GM12878 (cell line): ENCODE measurements at regions not wholly inside any gene's neighbourhood (a gene's known extent, or its start where the extent isn't known, plus 50 kb on each side); places are given as distances from the start of the nearest gene placed in this dataset.

Experiments
- ATAC-seq: fragments of 200-7000 bp; cut with Tn5 transposase; 3 replicates; pipeline ENCODE4 v1.9.1; 2020; ENCODE audit warnings: mild to moderate bottlenecking, moderate library complexity
- BruUV-seq: library from RNA; stranded (reverse); fragments of 400-500 nt; replicated peaks from 2 replicates; lab custom pipeline; 2021; lab: Mats Ljungman, UMichigan
- CTCF ChIA-PET: fragments of 300-600 bp; sonication (Branson Sonifier 250); formaldehyde crosslinking; extraction: SDS; loops from one replicate; lab custom pipeline; 2021; ENCODE audit warnings: inconsistent platforms; lab: Yijun Ruan, JAX
- POLR2A ChIA-PET: fragments of 350-600 bp; formaldehyde crosslinking; extraction: SDS; loops from one replicate; lab custom pipeline; 2021; ENCODE audit warnings: inconsistent platforms; lab: Charles Lee
- RAD21 ChIA-PET: fragments of 300-600 bp; sonication (Branson Sonifier 250); formaldehyde crosslinking; loops from one replicate; lab custom pipeline; 2023; ENCODE audit warnings: antibody characterized with exemption; ENCODE audit not compliant: unreplicated experiment; lab: Charles Lee
- SMC1A ChIA-PET: fragments of 300-600 bp; sonication (Branson Sonifier 250); formaldehyde crosslinking; loops from one replicate; lab custom pipeline; 2023; ENCODE audit not compliant: unreplicated experiment, uncharacterized antibody; lab: Charles Lee
- DNase-seq: peaks from one replicate; pipeline ENCODE4 v3.0.0-alpha.2; 2011; ENCODE audit warnings: low read depth, low spot score
- FAIRE-seq: peaks from 3 replicates; lab custom pipeline; 2011; peaks lifted over from hg19 to GRCh38; lab: Jason Lieb, UNC
- H2AFZ ChIP-seq: 2 replicates; pipeline ENCODE4 v1.6.0; 2011; ENCODE audit warnings: low read depth, low read length, control low read depth; ENCODE audit not compliant: control insufficient read depth
- H3K27ac ChIP-seq: 2 replicates; pipeline ENCODE4 v1.5.1; 2011; ENCODE audit warnings: control low read depth; ENCODE audit not compliant: control insufficient read depth, insufficient read depth
- H3K27me3 ChIP-seq, 2 experiments: replicated peaks in 1 of 2; 2 replicates each; pipeline versions ENCODE4 v1.6.0 to v1.6.1; 2011; ENCODE audit warnings: low read length in 1 of 2; ENCODE audit not compliant: control insufficient read depth in 2 of 2, insufficient read depth in 2 of 2
- H3K36me3 ChIP-seq, 2 experiments: 2 replicates each; pipeline ENCODE4 v1.5.1; 2011; ENCODE audit warnings: low read length in 1 of 2; ENCODE audit not compliant: control insufficient read depth in 2 of 2, insufficient read depth in 2 of 2
- H3K4me1 ChIP-seq: 2 replicates; pipeline ENCODE4 v1.6.1; 2011; ENCODE audit warnings: mild to moderate bottlenecking, low read length, moderate library complexity, mixed read lengths; ENCODE audit not compliant: control insufficient read depth, insufficient read depth
- H3K4me2 ChIP-seq: 2 replicates; pipeline ENCODE4 v1.6.0; 2011; ENCODE audit warnings: control low read depth; ENCODE audit not compliant: control insufficient read depth, insufficient read depth
- H3K4me3 ChIP-seq: fragments of 200-600 bp; sonication (generic); 2 replicates; pipeline ENCODE4 v1.5.1; 2016
- H3K79me2 ChIP-seq: 2 replicates; pipeline ENCODE4 v1.6.0; 2011; ENCODE audit warnings: low read length; ENCODE audit not compliant: control insufficient read depth, insufficient read depth
- H3K9ac ChIP-seq: 2 replicates; pipeline ENCODE4 v1.8.0; 2011; ENCODE audit warnings: low read length, control low read depth, mixed read lengths; ENCODE audit not compliant: control insufficient read depth, insufficient read depth
- H3K9me3 ChIP-seq: replicated peaks from 3 replicates; pipeline ENCODE4 v1.5.1; 2011; ENCODE audit warnings: mild to moderate bottlenecking, low read length; ENCODE audit not compliant: control insufficient read depth, insufficient read depth
- H4K20me1 ChIP-seq: 2 replicates; pipeline ENCODE4 v1.6.0; 2011; ENCODE audit not compliant: control insufficient read depth, insufficient read depth
- CBX3 ChIP-seq: fragments of 200-600 bp; sonication (generic); IDR thresholded peaks from 2 replicates; pipeline ENCODE4 v1.6.1; 2016; ENCODE audit warnings: low read depth, borderline replicate concordance
- MTA3 ChIP-seq: IDR thresholded peaks from 2 replicates; pipeline ENCODE4 v1.6.1; 2012; ENCODE audit warnings: low read length, inconsistent platforms, borderline replicate concordance
- NFYA ChIP-seq: IDR thresholded peaks from 2 replicates; pipeline ENCODE4 v1.6.1; 2011; ENCODE audit warnings: low read depth, mild to moderate bottlenecking, low read length, improper control_type of control experiment, borderline replicate concordance
- PKNOX1 ChIP-seq: fragments of 450-650 bp; IDR thresholded peaks from 2 replicates; pipeline ENCODE4 v1.6.1; 2016; ENCODE audit warnings: mild to moderate bottlenecking
- RFX5 ChIP-seq: IDR thresholded peaks from 2 replicates; pipeline ENCODE4 v1.6.1; 2011; ENCODE audit warnings: low read depth, low read length, improper control_type of control experiment
- ZBED1 ChIP-seq: IDR thresholded peaks from 2 replicates; pipeline ENCODE4 v1.6.1; 2016; ENCODE audit warnings: borderline replicate concordance
- WGBS: methylation state at CpG from one replicate; pipeline ENCODE4 v1.1.6; 2016; ENCODE audit warnings: low lambda C conversion rate; ENCODE audit not compliant: insufficient replicate concordance, insufficient coverage; ENCODE audit errors: missing lambda C conversion rate; 5-methylcytosine and 5-hydroxymethylcytosine counted together
- in situ Hi-C: fragments of 300-500 bp; cut with MboI; formaldehyde crosslinking; loops from 9 replicates; pipeline ENCODE4 v1.14.3; 2018; ENCODE audit warnings: mixed read lengths
- intact Hi-C: fragments of 100-400 bp; cut with micrococcal nuclease; formaldehyde crosslinking; loops from one replicate; pipeline ENCODE4 v1.14.2; 2022; ENCODE audit not compliant: unreplicated experiment
- TF ChIP-seq, protein P1 (sequence below): fragments of 450-650 bp; IDR thresholded peaks from 2 replicates; pipeline ENCODE4 v1.6.1; 2017; ENCODE audit warnings: antibody characterized with exemption, mild to moderate bottlenecking, moderate library complexity
- TF ChIP-seq, protein P2 (sequence below): IDR thresholded peaks from 2 replicates; pipeline ENCODE4 v1.6.1; 2011; ENCODE audit warnings: low read depth, mild to moderate bottlenecking, low read length, moderate library complexity, borderline replicate concordance; ENCODE audit errors: extremely low read depth

DNA sequence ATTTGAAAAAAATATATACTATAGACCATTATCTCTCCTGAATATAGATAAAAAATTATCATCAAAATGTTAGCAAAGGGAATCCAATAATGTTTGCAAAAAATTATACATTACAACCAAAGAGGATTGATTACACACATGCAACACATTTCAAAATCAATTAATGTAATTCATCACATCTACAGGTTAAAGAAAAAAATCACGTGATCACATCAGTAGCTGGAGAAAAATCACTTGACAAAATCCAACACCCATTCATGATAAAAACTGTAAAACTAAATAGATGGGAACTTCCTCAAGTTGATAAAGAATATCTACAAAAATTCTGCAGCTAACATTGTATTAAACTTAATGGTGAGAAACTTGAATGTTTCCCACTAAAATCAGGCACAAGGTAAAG is 1047.5 kb upstream of the CNTNAP5 start:
- no peak overlapping the region for H3K4me2 ChIP-seq
- no peaks in the 10 kb centered on the region for H3K27me3 ChIP-seq
- H3K79me2 ChIP-seq: no peaks in the 10 kb centered on the region
- DNase-seq (no peak), FAIRE-seq (no peak)
- no peak overlapping the region for H3K4me3 ChIP-seq
- no TSS peak for BruUV-seq
- TF ChIP-seq ZBED1 (no peak), CBX3 (no peak), RFX5 (no peak), NFYA (no peak), PKNOX1 (no peak), MTA3 (no peak)
- TF ChIP-seq, protein P1, sequence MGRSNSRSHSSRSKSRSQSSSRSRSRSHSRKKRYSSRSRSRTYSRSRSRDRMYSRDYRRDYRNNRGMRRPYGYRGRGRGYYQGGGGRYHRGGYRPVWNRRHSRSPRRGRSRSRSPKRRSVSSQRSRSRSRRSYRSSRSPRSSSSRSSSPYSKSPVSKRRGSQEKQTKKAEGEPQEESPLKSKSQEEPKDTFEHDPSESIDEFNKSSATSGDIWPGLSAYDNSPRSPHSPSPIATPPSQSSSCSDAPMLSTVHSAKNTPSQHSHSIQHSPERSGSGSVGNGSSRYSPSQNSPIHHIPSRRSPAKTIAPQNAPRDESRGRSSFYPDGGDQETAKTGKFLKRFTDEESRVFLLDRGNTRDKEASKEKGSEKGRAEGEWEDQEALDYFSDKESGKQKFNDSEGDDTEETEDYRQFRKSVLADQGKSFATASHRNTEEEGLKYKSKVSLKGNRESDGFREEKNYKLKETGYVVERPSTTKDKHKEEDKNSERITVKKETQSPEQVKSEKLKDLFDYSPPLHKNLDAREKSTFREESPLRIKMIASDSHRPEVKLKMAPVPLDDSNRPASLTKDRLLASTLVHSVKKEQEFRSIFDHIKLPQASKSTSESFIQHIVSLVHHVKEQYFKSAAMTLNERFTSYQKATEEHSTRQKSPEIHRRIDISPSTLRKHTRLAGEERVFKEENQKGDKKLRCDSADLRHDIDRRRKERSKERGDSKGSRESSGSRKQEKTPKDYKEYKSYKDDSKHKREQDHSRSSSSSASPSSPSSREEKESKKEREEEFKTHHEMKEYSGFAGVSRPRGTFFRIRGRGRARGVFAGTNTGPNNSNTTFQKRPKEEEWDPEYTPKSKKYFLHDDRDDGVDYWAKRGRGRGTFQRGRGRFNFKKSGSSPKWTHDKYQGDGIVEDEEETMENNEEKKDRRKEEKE: no peak
- TF ChIP-seq, protein P2, sequence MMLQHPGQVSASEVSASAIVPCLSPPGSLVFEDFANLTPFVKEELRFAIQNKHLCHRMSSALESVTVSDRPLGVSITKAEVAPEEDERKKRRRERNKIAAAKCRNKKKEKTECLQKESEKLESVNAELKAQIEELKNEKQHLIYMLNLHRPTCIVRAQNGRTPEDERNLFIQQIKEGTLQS: no peak
- TF ChIP-seq, all 136 proteins: peak for 0
- ChIA-PET RAD21 (no interaction called here), POLR2A (no interaction called here), CTCF (no interaction called here), SMC1A (no interaction called here)
- no peaks in the 10 kb centered on the region for H4K20me1 ChIP-seq
- H2AFZ ChIP-seq: no peak overlapping the region
- no peaks in the 10 kb centered on the region for H3K9me3 ChIP-seq
- WGBS: 0% methylated on average over 1 of the region's 1 CpG
- no peaks in the 10 kb centered on the region for H3K36me3 ChIP-seq
- no peak overlapping the region for H3K9ac ChIP-seq
- no peaks in the 10 kb centered on the region for H3K4me1 ChIP-seq
- intact Hi-C loops (no loop called here), in situ Hi-C loops (no loop called here)
- H3K27ac ChIP-seq: no peak overlapping the region
- no peak for ATAC-seq
